GM13977 (cell line): ENCODE measurements at regions not wholly inside any gene's neighbourhood (a gene's known extent, or its start where the extent isn't known, plus 50 kb on each side); places are given as distances from the start of the nearest gene placed in this dataset.

Experiments used
- DNase-seq: peaks from one replicate; pipeline ENCODE4 v3.0.0; 2012; ENCODE audit warnings: low spot score
- in situ Hi-C: fragments of 300-500 bp; cut with MboI; formaldehyde crosslinking; loops from one replicate; pipeline ENCODE4 v1.12.0; 2022; ENCODE audit warnings: low sequenced_read_pairs, low pct_unique_long_range_greater_than_20kb, mixed read lengths, inconsistent platforms; ENCODE audit not compliant: unreplicated experiment
- TF ChIP-seq, protein P1 (sequence below): IDR thresholded peaks from 2 replicates; pipeline ENCODE4 v1.5.1; 2012; ENCODE audit warnings: mild to moderate bottlenecking, control low read depth; ENCODE audit not compliant: insufficient read depth; ENCODE audit errors: extremely low read depth, missing control alignments

DNA sequence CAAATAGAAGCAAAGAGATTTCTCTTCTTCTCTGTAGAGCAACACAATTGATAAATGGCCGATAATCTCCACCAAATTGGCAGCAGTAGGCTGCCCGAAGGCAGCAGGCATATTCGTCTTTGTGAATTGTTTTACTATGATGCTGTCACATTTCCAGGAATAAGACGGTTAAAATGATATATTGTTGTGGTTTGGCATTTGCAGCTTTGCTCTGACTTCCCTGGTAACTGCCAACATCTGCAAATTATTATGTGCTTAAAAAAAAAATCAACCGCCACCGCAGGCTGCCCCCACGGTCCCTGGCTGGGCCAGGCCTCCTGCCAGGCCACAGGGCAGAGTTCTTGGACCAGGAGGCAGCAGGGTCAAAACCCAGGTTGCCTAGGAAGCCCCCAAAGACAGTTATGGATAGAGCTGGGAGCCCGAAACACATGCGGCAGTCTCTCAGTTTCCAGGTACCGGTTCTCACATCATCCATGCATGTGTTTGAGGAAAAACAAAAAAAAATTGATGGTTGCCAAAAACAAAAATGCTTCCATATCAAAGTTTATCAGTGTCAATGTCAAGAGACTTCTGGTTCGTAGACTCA, 179.3 kb downstream of the ETS2 start:
- in situ Hi-C loops, result no loop called here
- no peak for DNase-seq
- TF ChIP-seq, protein P1, sequence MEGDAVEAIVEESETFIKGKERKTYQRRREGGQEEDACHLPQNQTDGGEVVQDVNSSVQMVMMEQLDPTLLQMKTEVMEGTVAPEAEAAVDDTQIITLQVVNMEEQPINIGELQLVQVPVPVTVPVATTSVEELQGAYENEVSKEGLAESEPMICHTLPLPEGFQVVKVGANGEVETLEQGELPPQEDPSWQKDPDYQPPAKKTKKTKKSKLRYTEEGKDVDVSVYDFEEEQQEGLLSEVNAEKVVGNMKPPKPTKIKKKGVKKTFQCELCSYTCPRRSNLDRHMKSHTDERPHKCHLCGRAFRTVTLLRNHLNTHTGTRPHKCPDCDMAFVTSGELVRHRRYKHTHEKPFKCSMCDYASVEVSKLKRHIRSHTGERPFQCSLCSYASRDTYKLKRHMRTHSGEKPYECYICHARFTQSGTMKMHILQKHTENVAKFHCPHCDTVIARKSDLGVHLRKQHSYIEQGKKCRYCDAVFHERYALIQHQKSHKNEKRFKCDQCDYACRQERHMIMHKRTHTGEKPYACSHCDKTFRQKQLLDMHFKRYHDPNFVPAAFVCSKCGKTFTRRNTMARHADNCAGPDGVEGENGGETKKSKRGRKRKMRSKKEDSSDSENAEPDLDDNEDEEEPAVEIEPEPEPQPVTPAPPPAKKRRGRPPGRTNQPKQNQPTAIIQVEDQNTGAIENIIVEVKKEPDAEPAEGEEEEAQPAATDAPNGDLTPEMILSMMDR, result no peak

DNA sequence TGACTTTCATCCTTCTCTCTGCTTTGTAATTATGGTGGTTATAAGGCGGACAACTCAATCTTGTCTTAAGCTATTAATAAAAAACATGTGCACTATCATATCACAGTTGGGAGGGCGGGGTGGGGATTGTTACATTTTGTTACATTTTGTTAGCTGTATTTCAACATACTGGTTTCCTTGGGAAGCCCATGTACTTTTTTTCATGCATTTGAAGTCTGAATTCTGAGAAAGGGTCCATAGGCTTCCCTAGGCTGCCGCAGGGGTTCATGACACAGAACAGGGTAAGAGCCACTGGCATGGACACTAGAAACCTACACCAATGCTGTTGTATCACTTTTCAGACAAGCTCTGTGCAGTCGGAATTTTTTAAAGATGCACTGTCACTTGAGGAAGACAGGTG, 178.8 kb downstream of the ETS2 start:
- in situ Hi-C loops, result no loop called here
- TF ChIP-seq, protein P1, result no peak
- no peak for DNase-seq

DNA sequence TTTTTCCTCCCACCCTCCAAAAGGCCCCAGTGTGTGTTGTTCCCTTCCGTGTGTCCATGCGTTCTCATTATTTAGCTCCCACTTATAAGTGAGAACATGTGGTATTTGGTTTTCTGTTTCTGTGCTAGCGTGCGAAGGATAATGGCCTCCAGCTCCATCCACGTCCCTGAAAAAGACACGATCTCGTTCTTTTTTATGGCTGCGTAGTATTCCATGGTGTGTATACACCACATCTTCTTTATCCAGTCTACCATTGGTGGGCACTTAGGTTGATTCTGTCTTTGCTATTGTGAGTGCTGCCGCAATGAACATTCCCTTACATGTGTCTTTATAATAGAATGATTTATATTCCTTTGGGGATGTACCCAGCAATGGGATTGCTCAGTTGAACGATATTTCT, 177.8 kb downstream of the ETS2 start:
- in situ Hi-C loops, result no loop called here
- TF ChIP-seq, protein P1, result no peak
- no peak for DNase-seq

DNA sequence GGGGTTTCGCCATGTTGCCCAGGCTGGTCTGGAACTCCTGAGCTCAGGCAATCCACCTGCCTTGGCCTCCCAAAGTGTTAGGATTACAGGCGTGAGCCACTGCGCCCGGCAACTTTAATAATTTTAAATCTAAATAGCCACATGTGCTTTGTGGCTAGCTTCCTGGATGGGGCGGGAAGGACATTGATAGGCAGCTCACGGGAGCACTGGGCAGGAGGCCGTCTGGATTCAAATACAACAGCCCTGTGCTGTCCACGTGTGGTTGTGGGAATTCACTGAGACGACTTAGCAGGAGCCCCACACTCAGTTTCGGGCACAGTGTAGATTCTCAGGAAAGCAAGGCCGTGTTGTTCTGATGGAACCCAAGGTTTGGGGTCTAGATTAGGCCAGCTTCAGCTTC, 177.1 kb downstream of the ETS2 start:
- DNase-seq, result no peak
- TF ChIP-seq, protein P1, result no peak
- in situ Hi-C loops, result no loop called here

DNA sequence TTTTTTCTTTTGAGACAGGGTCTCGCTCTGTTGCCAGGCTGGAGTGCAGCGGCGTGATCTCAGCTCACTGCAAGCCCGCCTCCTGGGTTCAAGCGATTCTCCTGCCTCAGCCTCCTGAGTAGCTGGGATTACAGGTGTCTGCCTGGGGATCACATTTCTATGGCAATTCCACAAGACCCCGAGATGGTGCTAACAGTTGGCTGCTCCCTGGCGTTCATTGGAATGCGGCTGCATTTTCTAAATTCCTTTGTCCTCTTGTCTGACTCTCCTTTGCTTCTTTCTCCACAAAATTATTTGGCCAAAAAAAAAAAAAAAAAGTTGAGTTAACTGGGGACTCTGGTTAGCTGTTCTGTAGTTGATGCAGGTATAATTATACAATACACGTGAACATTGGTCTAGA, 176.4 kb downstream of the ETS2 start:
- TF ChIP-seq, protein P1, result no peak
- no peak for DNase-seq
- in situ Hi-C loops, result no loop called here

DNA sequence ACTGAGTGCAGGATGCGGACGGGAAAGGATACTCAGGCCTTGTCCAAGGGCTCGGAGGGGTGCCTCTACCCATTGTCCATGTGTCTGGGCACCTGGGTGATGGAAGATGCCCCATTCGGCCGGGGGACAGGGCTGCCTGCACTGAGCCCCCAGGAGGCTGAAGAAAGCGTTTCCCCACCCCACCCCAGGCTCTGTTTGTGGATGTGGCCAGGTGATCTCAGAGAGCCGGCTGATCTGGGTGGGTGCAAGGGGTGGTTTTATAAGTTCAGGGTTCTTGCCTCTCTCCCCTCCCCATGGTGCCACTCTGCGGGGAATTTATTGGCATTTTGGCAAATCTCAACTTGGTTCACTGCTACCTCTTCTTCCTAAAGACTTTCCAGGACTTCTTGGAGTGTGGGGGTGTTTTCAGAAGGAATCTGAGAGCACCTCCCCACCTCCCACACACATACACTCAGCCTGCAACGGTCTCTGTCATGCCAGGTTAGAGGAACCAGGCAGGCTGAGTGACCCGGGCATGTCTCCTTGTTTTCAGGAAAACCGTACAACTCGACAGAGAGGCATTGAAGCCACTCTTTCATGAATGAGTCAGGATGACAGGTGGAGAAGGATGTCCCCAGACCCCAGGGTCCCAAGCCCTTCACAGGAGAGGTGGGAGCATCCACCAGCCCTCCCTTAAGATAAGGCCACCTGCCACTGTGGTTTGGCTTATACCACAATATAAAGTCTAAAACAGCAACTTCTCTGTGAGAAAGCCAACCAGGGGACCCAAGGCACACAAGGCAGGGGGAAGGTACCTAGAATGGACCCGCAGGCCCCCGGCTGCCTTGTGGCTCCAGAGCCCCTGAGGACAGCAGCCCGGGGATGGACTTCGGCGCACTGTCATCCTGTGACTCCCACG, 174.9 kb downstream of the ETS2 start:
- in situ Hi-C loops, result no loop called here
- TF ChIP-seq, protein P1, result no peak
- no peak for DNase-seq
